HT-29 (cell line): ENCODE measurements at regions not wholly inside any gene's neighbourhood (a gene's known extent, or its start where the extent isn't known, plus 50 kb on each side); places are given as distances from the start of the nearest gene placed in this dataset. TPM values are rescaled to one million over a fixed set of nuclear protein-coding genes. Genes with fewer than 3 reads are reported as not detected.

Experiments used
- small RNA-seq: library from RNA; depleted of rRNA; stranded (forward); fragments of <200 nt; gene quantifications from one replicate; pipeline ENCODE3, GENCODE V24; 2014

Small RNAs in the stretch of these regions (small RNA-seq; reads per million reads assigned to genes)
- not detected for gene AC082651.2
- gene RNU4-73P, result not detected
